ENCODE measurements at regions not wholly inside any gene's neighbourhood (a gene's known extent, or its start where the extent isn't known, plus 50 kb on each side); places are given as distances from the start of the nearest gene placed in this dataset.

DNA sequence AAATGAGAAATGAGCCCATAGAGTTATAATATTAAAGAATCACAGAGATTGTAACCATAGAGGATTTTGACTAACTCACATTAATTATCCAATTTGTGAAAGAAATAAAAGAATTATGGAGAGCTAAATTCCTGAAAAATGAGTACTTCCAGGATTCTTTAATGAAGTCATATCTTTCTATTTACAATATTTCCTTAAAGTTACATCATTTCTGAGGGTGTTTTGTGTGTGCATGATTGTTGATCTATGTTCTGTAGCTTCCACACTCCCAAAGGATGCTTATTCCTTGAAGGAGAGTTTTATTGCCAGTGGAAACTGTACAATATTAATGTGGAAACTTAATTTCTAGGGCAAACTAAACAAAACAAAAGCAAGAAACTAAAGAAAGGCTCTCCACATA, 299.6 kb downstream of the MDFIC start:
- Histone ChIP-seq H3K9ac (ENCODE audit: low read length) (no peak overlapping the region), H3K79me2 (replicated peaks; ENCODE audit: insufficient read depth, low read length) (no peaks in the 10 kb centered on the region), H3K9me2 (ENCODE audit: insufficient read depth, low read length) (no peaks in the 10 kb centered on the region), H3K4me3 (ENCODE audit: low read length) (no peak overlapping the region), H3F3A (ENCODE audit: insufficient read depth, low read length, poor library complexity, severe bottlenecking) (no peaks in the 10 kb centered on the region), H2AFZ (ENCODE audit: low read depth, low read length) (no peak overlapping the region), H3K9me3 (ENCODE audit: low read length) (no peaks in the 10 kb centered on the region), H3K27ac (ENCODE audit: low read length) (no peak overlapping the region), H3K4me2 (ENCODE audit: low read length) (no peak overlapping the region), H4K20me1 (ENCODE audit: insufficient read depth) (no peaks in the 10 kb centered on the region), H3K36me3 (ENCODE audit: insufficient read depth, low read length) (no peaks in the 10 kb centered on the region), H3K27me3 (ENCODE audit: insufficient read depth, low read depth, low read length) (no peaks in the 10 kb centered on the region)
- no peak for TF ChIP-seq RAD21 (conservative IDR thresholded peaks at IDR 0.05)
- no peak for TF ChIP-seq EP300 (conservative IDR thresholded peaks at IDR 0.05; ENCODE audit: poor library complexity, severe bottlenecking)
- TF ChIP-seq CTCF (IDR thresholded peaks at IDR 0.05; ENCODE audit: poor library complexity, severe bottlenecking), result no peak
- no peak for TF ChIP-seq POLR2AphosphoS5 (IDR thresholded peaks at IDR 0.05)
- no peak for TF ChIP-seq TAF1 (IDR thresholded peaks at IDR 0.05; ENCODE audit: low read depth)
- no peak for TF ChIP-seq MXI1 (conservative IDR thresholded peaks at IDR 0.05; ENCODE audit: poor library complexity, severe bottlenecking)
- no peak for TF ChIP-seq SMC3 (conservative IDR thresholded peaks at IDR 0.05; ENCODE audit: poor library complexity)
- no peak for TF ChIP-seq EZH2 (IDR thresholded peaks at IDR 0.05; ENCODE audit: borderline replicate concordance, insufficient read depth, low read length, poor library complexity, severe bottlenecking)
- TF ChIP-seq, protein P1, sequence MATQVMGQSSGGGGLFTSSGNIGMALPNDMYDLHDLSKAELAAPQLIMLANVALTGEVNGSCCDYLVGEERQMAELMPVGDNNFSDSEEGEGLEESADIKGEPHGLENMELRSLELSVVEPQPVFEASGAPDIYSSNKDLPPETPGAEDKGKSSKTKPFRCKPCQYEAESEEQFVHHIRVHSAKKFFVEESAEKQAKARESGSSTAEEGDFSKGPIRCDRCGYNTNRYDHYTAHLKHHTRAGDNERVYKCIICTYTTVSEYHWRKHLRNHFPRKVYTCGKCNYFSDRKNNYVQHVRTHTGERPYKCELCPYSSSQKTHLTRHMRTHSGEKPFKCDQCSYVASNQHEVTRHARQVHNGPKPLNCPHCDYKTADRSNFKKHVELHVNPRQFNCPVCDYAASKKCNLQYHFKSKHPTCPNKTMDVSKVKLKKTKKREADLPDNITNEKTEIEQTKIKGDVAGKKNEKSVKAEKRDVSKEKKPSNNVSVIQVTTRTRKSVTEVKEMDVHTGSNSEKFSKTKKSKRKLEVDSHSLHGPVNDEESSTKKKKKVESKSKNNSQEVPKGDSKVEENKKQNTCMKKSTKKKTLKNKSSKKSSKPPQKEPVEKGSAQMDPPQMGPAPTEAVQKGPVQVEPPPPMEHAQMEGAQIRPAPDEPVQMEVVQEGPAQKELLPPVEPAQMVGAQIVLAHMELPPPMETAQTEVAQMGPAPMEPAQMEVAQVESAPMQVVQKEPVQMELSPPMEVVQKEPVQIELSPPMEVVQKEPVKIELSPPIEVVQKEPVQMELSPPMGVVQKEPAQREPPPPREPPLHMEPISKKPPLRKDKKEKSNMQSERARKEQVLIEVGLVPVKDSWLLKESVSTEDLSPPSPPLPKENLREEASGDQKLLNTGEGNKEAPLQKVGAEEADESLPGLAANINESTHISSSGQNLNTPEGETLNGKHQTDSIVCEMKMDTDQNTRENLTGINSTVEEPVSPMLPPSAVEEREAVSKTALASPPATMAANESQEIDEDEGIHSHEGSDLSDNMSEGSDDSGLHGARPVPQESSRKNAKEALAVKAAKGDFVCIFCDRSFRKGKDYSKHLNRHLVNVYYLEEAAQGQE (IDR thresholded peaks at IDR 0.05; ENCODE audit: borderline replicate concordance), result no peak

- Histone ChIP-seq H3K4me2 (ENCODE audit: low read length) (no peak overlapping the region), H3K9me3 (ENCODE audit: low read length) (no peaks in the 10 kb centered on the region), H3K27me3 (ENCODE audit: insufficient read depth, low read depth, low read length) (no peaks in the 10 kb centered on the region), H3K9ac (ENCODE audit: low read length) (no peak overlapping the region), H3K27ac (ENCODE audit: low read length) (no peak overlapping the region), H2AFZ (ENCODE audit: low read depth, low read length) (no peak overlapping the region), H3K9me2 (ENCODE audit: insufficient read depth, low read length) (no peaks in the 10 kb centered on the region), H3K36me3 (ENCODE audit: insufficient read depth, low read length) (no peaks in the 10 kb centered on the region), H3K79me2 (replicated peaks; ENCODE audit: insufficient read depth, low read length) (no peaks in the 10 kb centered on the region), H4K20me1 (ENCODE audit: insufficient read depth) (no peaks in the 10 kb centered on the region), H3K4me3 (ENCODE audit: low read length) (no peak overlapping the region), H3F3A (ENCODE audit: insufficient read depth, low read length, poor library complexity, severe bottlenecking) (no peaks in the 10 kb centered on the region)
- TF ChIP-seq, protein P1 (IDR thresholded peaks at IDR 0.05; ENCODE audit: borderline replicate concordance), result no peak
- TF ChIP-seq POLR2AphosphoS5 (IDR thresholded peaks at IDR 0.05), result no peak
- no peak for TF ChIP-seq RAD21 (conservative IDR thresholded peaks at IDR 0.05)
- TF ChIP-seq TAF1 (IDR thresholded peaks at IDR 0.05; ENCODE audit: low read depth), result no peak
- TF ChIP-seq EZH2 (IDR thresholded peaks at IDR 0.05; ENCODE audit: borderline replicate concordance, insufficient read depth, low read length, poor library complexity, severe bottlenecking), result no peak
- TF ChIP-seq CTCF (IDR thresholded peaks at IDR 0.05; ENCODE audit: poor library complexity, severe bottlenecking), result no peak
- no peak for TF ChIP-seq EP300 (conservative IDR thresholded peaks at IDR 0.05; ENCODE audit: poor library complexity, severe bottlenecking)
- TF ChIP-seq SMC3 (conservative IDR thresholded peaks at IDR 0.05; ENCODE audit: poor library complexity), result no peak
- TF ChIP-seq MXI1 (conservative IDR thresholded peaks at IDR 0.05; ENCODE audit: poor library complexity, severe bottlenecking), result no peak
Measured at GRCh38 chr7:115218076-115218475, 296.2 kb downstream of the MDFIC start.

Measured in neural cell (in vitro differentiated cells).